ENCODE measurements at regions not wholly inside any gene's neighbourhood (a gene's known extent, or its start where the extent isn't known, plus 50 kb on each side); places are given as distances from the start of the nearest gene placed in this dataset.

- no peak for DNase-seq (ENCODE audit: low spot score)
Observed at GRCh38 chr11:134745456-134745855, 333.4 kb upstream of the B3GAT1 start.

- DNase-seq (ENCODE audit: low spot score): no peak
Observed at GRCh38 chr11:134743820-134744195, 331.8 kb upstream of the B3GAT1 start.

- no peak for DNase-seq (ENCODE audit: low spot score)
Observed at GRCh38 chr11:134742956-134743819, 331.1 kb upstream of the B3GAT1 start.

GRCh38 chr11:134742224-134742612, 330.2 kb upstream of the B3GAT1 start:
- DNase-seq (ENCODE audit: low spot score): no peak

- no peak for DNase-seq (ENCODE audit: low spot score)
Observed at GRCh38 chr11:134741453-134742223, 329.6 kb upstream of the B3GAT1 start.

- DNase-seq (ENCODE audit: low spot score): no peak
Observed at GRCh38 chr11:134740590-134741261, 328.7 kb upstream of the B3GAT1 start.

- DNase-seq (ENCODE audit: low spot score): no peak
Observed at GRCh38 chr11:134739136-134739535, 327.1 kb upstream of the B3GAT1 start.

- DNase-seq (ENCODE audit: low spot score): no peak
Observed at GRCh38 chr11:134738581-134738980, 326.5 kb upstream of the B3GAT1 start.

GRCh38 chr11:134737563-134738510, 325.8 kb upstream of the B3GAT1 start:
- DNase-seq (ENCODE audit: low spot score): no peak

GRCh38 chr11:134736251-134736947, 324.4 kb upstream of the B3GAT1 start:
- DNase-seq (ENCODE audit: low spot score): no peak

- DNase-seq (ENCODE audit: low spot score): no peak
Observed at GRCh38 chr11:134734894-134735293, 322.9 kb upstream of the B3GAT1 start.

- DNase-seq (ENCODE audit: low spot score): peak; percentile 20
Observed at GRCh38 chr11:134734141-134734845, 322.3 kb upstream of the B3GAT1 start.

GRCh38 chr11:134733646-134734045, 321.6 kb upstream of the B3GAT1 start:
- DNase-seq (ENCODE audit: low spot score): no peak

- no peak for DNase-seq (ENCODE audit: low spot score)
Observed at GRCh38 chr11:134731213-134731961, 319.3 kb upstream of the B3GAT1 start.

- no peak for DNase-seq (ENCODE audit: low spot score)
Observed at GRCh38 chr11:134730561-134731212, 318.6 kb upstream of the B3GAT1 start.

- DNase-seq (ENCODE audit: low spot score): no peak
Observed at GRCh38 chr11:134730101-134730500, 318.1 kb upstream of the B3GAT1 start.

- DNase-seq (ENCODE audit: low spot score): no peak
Observed at GRCh38 chr11:134728186-134728585, 316.1 kb upstream of the B3GAT1 start.

GRCh38 chr11:134727636-134728035, 315.6 kb upstream of the B3GAT1 start:
- no peak for DNase-seq (ENCODE audit: low spot score)

GRCh38 chr11:134727204-134727603, 315.2 kb upstream of the B3GAT1 start:
- DNase-seq (ENCODE audit: low spot score): no peak
